Right renal cortex interstitium (tissue), 3 donors: ENCODE measurements at regions not wholly inside any gene's neighbourhood (a gene's known extent, or its start where the extent isn't known, plus 50 kb on each side); places are given as distances from the start of the nearest gene placed in this dataset.

Source experiments
- DNase-seq, 3 donors: peaks; one replicate each; pipeline ENCODE4 v3.0.0-alpha.2; 2013; ENCODE audit warnings: low read depth in 3 of 3, low spot score in 2 of 3

GRCh38 chr2:176496761-176497160 lies 227.5 kb downstream of the MTX2 start:
- no peak for DNase-seq

DNA sequence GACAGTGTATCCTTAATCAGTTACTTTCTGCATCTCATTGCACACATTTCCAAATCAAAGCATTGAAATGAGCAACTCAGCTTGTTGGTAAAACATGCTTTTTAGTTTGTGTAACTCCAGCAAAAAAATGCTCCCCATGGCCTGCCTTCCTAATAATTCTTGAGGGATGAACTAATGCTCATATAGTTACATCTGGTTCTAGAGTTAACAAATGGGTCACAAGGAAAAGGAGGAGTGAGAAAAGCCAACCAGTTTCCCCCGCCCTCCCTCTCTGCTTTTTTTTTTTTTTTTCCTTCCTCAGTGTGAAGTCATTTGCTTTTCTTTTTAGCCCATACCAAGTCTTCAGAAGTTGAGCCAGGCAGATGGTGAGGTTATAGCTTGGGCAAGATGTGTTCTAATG lies 231.7 kb downstream of the MTX2 start:
- DNase-seq = no peak

DNA sequence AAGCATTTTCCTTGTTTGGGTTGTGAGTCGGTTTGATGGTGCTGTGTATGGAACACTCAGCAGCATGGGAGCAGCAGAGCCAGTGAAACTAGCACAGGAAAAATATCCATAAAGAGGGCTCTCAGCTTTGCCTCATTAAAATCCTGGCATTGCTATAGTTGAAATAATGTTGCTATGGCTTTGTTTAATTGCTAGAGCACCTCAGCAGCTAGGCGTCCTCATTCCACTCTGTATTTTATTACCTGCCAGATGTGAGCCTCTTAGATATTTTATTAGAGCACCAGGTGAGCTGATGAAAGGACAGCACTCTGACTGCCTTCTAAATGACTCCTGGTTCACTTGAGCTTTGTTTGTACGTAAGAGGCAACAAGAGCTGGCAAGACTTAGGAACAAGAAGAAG lies 232.4 kb downstream of the MTX2 start:
- DNase-seq = no peak

- no peak for DNase-seq
These were observed 233.4 kb downstream of the MTX2 start for GRCh38 chr2:176502619-176503018.

- DNase-seq = no peak
These were observed 234.5 kb downstream of the MTX2 start for GRCh38 chr2:176503776-176504175.

DNA sequence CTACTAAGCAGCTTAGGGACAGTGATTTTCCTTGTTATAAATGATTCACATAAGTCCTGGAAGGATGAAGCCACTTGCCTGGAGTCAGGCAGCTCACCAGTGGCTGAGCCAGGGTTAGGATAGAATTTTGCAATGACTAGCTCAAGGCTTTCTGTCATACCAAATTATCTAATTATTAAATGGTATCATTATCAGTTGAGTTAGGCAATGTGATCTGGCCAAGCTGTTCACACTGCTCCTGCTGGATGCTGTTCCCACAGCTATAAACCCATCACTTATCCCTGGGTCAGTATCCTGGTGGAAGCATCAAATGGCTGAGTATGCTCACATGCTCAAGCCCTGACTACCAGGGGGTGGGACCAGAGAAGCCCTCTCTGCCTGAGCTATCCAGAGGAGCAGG lies 235.2 kb downstream of the MTX2 start:
- DNase-seq = no peak

DNA sequence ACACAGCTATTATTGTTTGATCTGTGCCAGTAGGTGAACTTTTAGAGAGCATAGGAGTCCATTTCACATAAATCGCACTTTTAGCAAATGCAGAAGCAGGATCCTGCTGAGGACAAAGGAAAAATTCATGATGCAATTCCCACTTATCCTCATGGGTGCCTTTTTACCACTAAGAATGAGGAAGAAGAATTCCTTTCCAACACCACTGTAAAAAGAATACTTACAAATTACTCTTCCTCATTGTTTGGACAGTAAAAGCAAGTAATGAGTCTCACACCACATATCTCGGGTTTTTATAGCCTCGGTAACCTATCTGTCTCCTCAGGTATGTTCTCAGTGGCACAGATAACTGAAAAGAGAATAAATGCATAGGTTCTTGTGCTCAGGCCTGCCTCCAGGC lies 238.5 kb downstream of the MTX2 start:
- DNase-seq = no peak

DNA sequence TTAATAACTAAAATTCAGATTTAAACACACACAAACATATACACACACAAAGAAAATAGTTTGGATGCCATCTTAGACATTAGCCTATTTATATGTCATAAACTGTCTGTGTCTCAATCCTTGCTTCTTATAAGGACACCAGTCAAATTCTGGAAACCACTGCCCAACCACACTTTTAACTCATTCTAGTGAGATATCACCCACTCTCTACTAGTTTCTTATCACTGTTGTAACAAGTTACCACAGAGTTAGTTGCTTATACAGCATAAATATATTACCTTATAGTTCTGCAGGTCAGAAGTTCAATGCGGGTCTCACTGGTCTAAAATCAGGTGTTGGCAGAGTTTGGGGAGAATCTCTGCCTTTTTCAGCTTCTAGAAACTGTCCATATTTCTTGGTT lies 239.1 kb downstream of the MTX2 start:
- DNase-seq = no peak

DNA sequence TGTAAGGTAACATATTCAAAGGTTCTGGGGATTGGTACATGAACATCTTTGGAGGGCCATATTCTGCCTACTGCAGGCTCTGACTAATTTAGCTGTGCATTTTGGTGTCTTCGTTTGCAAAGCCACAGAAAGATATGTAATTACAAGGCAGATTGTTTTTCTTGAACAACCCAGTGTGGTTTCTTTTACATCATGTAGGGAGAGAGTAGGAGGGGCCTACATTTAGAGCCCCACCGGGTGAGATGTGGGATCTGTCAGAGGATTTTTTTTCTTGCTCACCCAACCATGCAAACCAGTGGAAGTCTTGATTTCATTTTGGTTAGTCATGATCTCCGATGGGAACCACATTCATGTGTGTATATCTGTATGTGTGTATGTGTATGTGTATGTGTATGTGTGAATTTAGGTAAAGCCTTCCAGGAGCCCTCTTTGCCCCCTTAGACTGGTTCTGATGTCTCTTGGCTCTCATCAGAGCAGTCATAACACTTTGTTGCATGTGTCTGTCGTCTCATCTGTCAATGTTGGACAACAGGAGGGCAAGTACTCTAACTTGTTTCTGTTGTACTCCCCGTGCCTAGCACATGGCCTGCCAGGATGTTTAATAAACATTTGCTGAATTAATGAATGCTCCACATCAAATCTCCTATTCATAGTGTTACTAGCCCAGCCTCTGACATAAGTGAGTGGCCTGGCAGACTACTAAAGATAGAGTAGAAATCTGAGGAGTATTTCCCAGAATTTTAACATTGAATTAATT lies 239.9 kb downstream of the MTX2 start:
- DNase-seq = no peak

GRCh38 chr2:176514276-176514675 lies 245.0 kb downstream of the MTX2 start:
- no peak for DNase-seq

DNA sequence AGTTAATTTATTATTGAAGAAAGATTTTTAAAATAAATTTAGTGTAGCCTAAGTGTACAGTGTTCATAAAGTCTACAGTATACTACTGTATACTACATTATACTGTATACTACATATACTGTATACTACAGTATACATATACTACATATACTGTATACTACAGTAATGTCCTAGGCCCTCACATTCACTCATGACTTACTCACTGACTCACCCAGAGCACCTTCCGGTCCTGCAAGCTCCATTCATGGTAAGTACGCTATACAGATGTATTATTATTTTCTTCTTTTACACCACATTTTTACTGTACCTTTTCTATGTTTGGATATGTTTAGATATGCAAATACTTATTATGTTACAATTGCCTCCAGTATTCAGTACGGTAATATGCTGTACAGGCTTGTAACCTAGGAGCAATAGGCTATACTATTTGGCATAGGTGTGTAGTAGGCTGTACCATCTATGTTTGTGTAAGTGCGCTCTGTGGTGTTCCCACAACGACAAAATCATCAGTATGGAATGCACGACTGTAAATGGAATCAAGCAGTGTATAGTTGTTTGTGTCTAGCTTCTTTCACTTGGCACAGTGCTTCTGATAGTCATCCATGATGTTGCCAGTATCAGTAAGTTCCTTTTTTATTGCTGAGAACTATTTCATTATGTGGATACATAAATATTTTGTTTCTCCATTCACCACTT lies 245.7 kb downstream of the MTX2 start:
- DNase-seq = no peak

- DNase-seq = no peak
These were observed 246.9 kb downstream of the MTX2 start for GRCh38 chr2:176516051-176516602.

DNA sequence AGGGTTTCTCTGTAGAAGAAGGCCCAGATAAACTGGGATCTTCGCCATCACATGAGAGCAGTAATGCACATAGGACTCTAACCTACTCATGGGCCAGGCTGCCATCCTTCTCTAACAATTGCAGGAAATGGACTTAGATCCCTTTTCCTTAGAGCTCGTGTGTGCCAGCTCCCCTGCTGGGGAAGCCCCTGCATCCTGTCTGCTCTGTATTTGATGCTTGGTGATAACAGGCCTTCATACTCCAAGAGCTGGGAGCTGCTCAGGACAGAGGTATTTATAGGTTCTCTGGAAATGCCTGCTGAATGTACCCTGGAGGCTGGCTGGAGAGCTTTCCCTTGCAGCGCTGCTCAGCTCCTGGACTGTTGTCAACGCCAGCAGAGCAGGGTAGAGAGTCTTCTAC lies 249.6 kb downstream of the MTX2 start:
- DNase-seq = no peak

DNA sequence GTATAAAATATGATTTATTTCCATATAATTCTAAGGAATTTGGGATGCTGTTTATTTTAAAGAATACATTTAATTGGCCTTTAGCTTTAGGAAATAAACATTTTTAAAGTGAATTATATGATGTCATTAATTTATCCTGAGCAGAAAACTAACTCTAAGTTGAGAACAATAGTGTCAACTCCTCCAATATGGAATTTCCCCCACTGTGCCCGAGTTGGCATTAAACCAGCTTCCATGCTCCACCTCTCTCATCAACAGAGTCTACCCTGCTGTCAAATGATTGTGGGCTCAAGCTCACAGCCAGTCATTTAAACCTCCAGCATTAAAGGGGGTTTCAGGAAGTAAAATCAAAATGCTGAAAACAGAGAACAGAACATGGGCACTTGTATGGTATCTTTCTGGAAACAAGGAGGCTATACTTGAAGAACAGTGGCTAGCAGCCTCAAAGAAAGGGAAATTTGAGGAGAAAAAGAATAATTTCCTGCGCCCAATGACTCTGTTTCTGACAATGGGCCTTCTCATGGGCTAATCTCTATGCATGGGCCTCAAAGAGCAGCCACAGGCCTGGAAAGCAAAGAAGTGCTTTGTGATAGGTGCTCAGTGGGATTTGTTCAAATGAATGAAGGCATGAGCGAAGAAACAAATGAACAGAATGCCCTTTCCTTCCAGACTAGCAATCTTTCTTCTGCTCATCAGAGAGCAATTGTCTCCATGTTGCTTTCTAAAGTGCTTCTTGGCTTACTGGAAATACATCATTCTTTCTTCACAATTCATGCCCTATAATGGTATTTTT lies 252.8 kb downstream of the MTX2 start:
- no peak for DNase-seq

- DNase-seq = no peak
These were observed 255.8 kb downstream of the MTX2 start for GRCh38 chr2:176525086-176525485.

DNA sequence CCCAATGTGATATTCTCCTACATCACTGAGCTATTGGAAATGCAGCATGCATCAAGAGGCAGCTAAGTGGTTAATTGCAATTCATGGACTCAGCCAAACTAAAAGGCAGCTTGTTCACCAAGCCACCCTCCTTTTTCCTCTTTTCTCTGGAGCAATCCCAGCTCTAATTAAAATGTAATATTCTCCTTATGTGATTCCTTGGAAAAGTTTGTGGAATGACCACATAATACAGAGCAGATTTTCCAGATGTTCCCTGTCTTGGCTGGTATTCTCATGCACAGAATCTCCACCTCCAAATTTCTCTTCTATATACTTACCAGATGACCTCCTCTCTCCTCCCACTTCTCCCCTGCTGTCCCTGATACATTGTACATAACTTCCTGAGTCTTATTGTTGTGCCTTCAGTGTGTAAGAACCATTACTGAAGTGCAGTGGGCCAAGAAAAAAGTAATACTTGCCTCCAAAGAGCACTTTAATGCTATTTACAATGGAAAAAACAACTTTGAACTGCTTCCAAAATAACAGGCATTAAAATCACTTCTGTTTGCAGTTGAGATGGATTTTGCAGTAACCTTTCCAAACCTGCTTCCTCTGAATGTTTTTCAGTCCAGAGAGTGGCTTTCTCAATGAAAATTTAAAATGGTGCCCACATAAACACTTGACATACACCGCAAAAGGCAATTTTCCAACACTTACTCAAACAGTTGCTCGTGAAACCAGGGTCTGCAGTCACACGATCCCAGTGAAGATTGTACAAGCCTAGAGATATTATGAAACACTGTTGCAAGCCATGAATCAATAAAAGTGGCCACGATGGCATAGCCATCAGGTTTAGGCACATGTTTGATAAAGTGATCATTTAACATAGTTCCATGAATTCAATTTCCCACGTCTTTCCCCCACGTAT lies 258.0 kb downstream of the MTX2 start:
- DNase-seq = peak; percentile 45 to 53 (median 47)

GRCh38 chr2:176531608-176532007 lies 262.4 kb downstream of the MTX2 start:
- DNase-seq = no peak

- no peak for DNase-seq
These were observed 264.4 kb downstream of the MTX2 start for GRCh38 chr2:176533505-176534193.

- DNase-seq = peak in 1 of 3 donors; percentile 21
These were observed 265.7 kb downstream of the MTX2 start for GRCh38 chr2:176534798-176535466.
